ENCODE measurements at regions not wholly inside any gene's neighbourhood (a gene's known extent, or its start where the extent isn't known, plus 50 kb on each side); places are given as distances from the start of the nearest gene placed in this dataset.

DNA sequence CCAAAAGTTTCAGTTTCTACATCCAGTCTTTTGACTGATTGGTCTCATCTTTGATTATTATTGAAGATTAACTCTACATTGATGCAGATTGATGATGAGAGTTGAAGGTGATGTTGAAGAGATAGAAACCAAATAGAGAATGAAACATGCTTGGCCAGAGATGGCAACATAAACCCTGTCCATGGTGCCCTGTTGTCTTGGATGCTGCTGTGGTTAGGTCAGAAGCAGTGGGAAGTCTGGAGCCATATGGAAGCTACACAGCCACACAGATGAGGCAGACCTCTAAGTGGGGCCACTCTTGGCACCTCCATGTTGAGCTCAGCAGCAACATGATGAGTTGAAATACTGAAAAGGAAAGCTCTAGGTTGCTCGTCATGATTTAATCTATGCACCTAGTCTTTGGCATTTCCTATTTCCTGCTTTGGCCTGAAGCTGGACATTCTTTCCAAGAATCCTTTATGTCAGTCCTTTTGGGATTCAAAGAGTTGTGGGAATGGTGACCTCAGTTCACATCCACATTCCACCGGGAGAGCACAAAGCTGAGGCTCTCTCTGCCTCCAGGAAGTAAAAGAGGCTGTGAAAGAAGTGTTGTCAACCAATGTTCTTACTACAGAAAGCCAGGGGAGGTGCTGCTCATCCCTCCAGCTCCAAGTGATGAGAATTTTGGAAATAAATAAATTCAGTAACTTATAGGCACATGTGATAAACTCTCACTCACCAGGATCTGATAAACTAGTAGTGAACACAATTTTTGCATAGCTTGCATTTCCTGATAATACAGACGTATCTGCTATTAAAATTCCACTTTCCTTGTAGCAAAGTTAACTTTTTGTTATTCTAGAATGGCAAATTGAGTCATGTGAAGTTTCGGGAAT, 127.7 kb upstream of the MAF start:
- TF ChIP-seq, protein P1, sequence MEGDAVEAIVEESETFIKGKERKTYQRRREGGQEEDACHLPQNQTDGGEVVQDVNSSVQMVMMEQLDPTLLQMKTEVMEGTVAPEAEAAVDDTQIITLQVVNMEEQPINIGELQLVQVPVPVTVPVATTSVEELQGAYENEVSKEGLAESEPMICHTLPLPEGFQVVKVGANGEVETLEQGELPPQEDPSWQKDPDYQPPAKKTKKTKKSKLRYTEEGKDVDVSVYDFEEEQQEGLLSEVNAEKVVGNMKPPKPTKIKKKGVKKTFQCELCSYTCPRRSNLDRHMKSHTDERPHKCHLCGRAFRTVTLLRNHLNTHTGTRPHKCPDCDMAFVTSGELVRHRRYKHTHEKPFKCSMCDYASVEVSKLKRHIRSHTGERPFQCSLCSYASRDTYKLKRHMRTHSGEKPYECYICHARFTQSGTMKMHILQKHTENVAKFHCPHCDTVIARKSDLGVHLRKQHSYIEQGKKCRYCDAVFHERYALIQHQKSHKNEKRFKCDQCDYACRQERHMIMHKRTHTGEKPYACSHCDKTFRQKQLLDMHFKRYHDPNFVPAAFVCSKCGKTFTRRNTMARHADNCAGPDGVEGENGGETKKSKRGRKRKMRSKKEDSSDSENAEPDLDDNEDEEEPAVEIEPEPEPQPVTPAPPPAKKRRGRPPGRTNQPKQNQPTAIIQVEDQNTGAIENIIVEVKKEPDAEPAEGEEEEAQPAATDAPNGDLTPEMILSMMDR (conservative IDR thresholded peaks at IDR 0.05), result no peak
- H3K27ac ChIP-seq, result no peak overlapping the region

DNA sequence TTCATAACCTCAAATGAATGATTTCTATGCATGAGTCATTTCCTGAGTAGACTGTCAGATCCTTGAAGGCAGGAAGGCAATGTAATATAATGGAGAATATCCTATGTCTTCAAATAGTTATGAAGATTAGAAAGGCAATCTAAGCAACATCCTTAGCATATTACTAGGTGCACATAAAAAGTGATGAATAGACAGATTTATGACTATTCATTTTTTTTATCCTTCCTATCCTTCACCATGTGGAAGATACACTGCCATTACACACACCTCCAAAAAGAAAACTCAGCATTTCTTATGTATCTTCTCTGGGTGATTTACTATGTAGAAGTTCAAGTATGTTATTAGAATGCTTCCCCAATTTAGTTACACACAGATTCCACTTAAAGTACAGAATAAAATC, 126.4 kb upstream of the MAF start:
- H3K27ac ChIP-seq, result no peak overlapping the region
- TF ChIP-seq, protein P1 (conservative IDR thresholded peaks at IDR 0.05), result no peak

DNA sequence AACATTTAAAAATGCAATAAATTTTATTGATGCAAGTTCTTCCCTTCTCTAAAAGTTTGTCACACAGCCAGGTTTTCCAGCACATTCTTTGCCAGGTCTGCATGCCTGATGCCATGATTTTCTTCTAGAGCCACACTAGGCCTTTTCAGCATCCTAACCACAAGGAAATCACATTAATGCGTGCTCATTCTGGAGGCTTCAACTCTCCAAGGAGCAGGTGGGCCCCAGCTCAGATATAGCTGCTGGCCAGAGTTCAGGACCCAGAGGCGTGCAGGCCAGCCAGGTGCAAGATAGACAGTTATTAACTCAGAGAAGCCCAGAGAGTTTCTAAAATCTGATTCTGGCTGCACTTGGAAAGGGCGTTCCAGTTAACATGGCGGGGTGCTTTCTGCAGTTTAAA, 124.5 kb upstream of the MAF start:
- TF ChIP-seq, protein P1 (conservative IDR thresholded peaks at IDR 0.05), result no peak
- no peak overlapping the region for H3K27ac ChIP-seq

DNA sequence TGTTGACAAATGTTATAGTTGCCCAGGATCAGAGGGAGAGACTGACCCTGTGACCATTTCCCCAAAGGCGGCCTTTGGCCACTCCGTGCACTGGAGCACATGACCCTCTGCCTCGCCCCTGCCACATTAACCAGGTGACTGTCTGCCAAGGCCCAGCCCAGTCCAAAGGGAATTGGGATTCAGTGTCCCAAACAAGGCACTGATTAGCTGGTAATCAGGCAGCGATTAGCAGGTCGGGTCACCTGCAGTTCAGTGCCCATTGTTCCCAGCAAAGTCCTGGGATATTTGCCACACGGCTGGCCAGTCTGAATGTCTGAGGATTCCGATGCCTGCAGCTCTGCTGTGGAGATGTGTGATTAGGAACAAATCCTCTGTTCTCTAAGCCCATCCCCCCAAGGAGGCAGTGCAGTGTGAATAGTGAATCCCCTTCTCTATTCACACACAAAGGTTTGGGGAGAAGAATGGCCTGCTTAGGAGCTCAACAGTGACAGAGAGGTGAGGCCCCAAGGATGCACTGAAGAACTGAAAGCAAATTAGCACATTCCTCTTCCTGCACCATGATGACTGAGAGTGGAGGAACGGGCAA, 123.1 kb upstream of the MAF start:
- no peak overlapping the region for H3K27ac ChIP-seq
- TF ChIP-seq, protein P1 (conservative IDR thresholded peaks at IDR 0.05), result no peak

DNA sequence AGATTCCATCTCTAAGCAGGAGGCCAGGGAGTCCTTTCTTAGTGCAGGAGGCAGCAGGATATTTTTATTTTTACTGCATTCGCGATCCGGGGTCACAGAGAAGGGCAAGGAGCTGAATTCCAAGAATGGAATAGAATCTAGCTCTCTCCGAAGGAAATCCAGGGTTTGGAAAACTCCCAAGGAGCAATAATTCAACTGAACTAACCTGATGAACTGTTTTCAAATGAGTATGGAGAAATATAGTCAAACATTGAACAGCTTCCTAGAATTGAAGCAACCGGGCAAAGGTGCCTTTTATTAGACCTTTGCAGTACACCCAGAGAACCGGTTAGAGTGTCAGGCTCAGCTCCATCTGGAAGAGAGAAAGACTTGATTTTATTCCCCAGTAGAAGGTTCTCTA, 120.7 kb upstream of the MAF start:
- TF ChIP-seq, protein P1 (conservative IDR thresholded peaks at IDR 0.05), result no peak
- H3K27ac ChIP-seq, result no peak overlapping the region

DNA sequence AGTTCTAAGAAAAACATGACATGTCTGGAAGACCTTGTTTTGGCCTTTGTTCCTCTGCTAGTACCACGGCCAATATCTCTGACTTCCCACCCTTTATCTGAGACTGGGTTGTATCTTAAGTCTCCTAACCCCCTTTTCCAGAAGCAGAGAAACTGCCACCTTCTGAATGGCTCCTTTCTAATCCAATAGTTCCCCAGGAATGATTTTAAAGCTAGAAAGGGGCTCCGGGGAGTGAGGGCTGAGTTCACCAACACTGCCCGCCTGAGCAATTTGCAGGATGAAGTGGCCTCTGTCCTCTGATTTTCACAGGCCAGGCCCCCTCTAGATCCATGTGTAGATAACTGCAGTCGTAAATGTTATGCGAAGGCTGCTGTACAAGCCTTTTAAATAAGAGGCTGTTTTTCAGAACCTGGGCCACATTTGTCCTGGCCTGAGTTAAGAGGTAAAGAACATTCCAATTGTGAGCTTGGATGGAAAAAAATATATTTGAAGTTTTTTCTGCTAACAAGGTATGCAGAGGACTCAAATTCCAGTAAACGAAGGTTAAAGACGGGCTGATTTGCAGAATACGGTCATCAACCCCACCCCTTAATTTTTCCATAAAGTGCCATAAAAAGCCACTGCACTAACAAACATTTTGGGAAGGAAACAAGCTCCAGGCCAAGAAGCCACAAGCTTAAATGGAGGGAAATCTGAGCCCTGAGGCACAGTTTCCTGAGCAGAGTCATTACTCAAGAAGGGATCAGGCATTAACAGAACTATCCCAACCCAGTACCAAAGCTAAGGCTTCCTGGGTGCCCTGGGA, 117.0 kb upstream of the MAF start:
- TF ChIP-seq, protein P1 (conservative IDR thresholded peaks at IDR 0.05), result no peak
- H3K27ac ChIP-seq, result no peak overlapping the region
